ENCODE measurements at regions not wholly inside any gene's neighbourhood (a gene's known extent, or its start where the extent isn't known, plus 50 kb on each side); places are given as distances from the start of the nearest gene placed in this dataset.

- Histone ChIP-seq H3K4me1 (ENCODE audit: control insufficient read depth, insufficient read depth, low read length) (peaks cover 10% of the 10 kb centered on the region), H3K27me3 (ENCODE audit: control insufficient read depth, insufficient read depth, low read length) (no peaks in the 10 kb centered on the region), H3K9me3 (ENCODE audit: control insufficient read depth, insufficient read depth, low read depth, low read length) (no peaks in the 10 kb centered on the region), H3K4me3 (ENCODE audit: low read depth in 2 of 2, low read length in 2 of 2) (no peak overlapping the region), H3K36me3 (ENCODE audit: control insufficient read depth, insufficient read depth, low read length) (no peaks in the 10 kb centered on the region), H3K27ac (ENCODE audit: low read length) (peak overlapping the region; percentile 48; the same call in 1 of the 2 replicates)
- no TSS peak for BruUV-seq (replicated peaks)
- no peak for ATAC-seq
- no peak for TF ChIP-seq TCF7L2 (IDR thresholded peaks at IDR 0.05; ENCODE audit: low read depth, low read length)
- TF ChIP-seq SIN3A (IDR thresholded peaks at IDR 0.05; ENCODE audit: borderline replicate concordance, insufficient read depth, low read depth, low read length) = no peak
- TF ChIP-seq REST (IDR thresholded peaks at IDR 0.05; ENCODE audit: insufficient read depth in 1 of 2, low read depth in 2 of 2, low read length in 1 of 2) = no peak
- TF ChIP-seq POLR2AphosphoS5 (IDR thresholded peaks at IDR 0.05; ENCODE audit: low read depth, low read length) = no peak
- no peak for TF ChIP-seq CTCF (IDR thresholded peaks at IDR 0.05)
- ChIA-PET CTCF (no interaction called here), POLR2A (no interaction called here)
- in situ Hi-C loops (cut with HindIII; ENCODE audit: low pct_unique_long_range_greater_than_20kb, low sequenced_read_pairs) (no loop called here), intact Hi-C loops (cut with micrococcal nuclease; ENCODE audit: unreplicated experiment) (no loop called here)
- DNase-seq (ENCODE audit: low read depth, low spot score) = no peak
Measured at GRCh38 chr18:22031611-22032010, 137.8 kb upstream of the GATA6 start.

GRCh38 chr18:22032392-22032961, 136.9 kb upstream of the GATA6 start:
- H3K4me3 ChIP-seq (ENCODE audit: low read depth in 2 of 2, low read length in 2 of 2) = no peak overlapping the region
- no peaks in the 10 kb centered on the region for H3K36me3 ChIP-seq (ENCODE audit: control insufficient read depth, insufficient read depth, low read length)
- DNase-seq (ENCODE audit: low read depth, low spot score) (peak; percentile 88), ATAC-seq (peak; percentile 99)
- CTCF ChIA-PET = no interaction called here
- in situ Hi-C loops (cut with HindIII; ENCODE audit: low pct_unique_long_range_greater_than_20kb, low sequenced_read_pairs) (no loop called here), intact Hi-C loops (cut with micrococcal nuclease; ENCODE audit: unreplicated experiment) (no loop called here)
- no TSS peak for BruUV-seq (replicated peaks)
- TF ChIP-seq CTCF (IDR thresholded peaks at IDR 0.05) = no peak
- TF ChIP-seq REST (IDR thresholded peaks at IDR 0.05; ENCODE audit: insufficient read depth in 1 of 2, low read depth in 2 of 2, low read length in 1 of 2) = no peak
- POLR2A ChIA-PET = no interaction called here
- peaks cover 10% of the 10 kb centered on the region for H3K4me1 ChIP-seq (ENCODE audit: control insufficient read depth, insufficient read depth, low read length)
- peak overlapping the region; percentile 51 for H3K27ac ChIP-seq (ENCODE audit: low read length)
- no peaks in the 10 kb centered on the region for H3K9me3 ChIP-seq (ENCODE audit: control insufficient read depth, insufficient read depth, low read depth, low read length)
- H3K27me3 ChIP-seq (ENCODE audit: control insufficient read depth, insufficient read depth, low read length) = no peaks in the 10 kb centered on the region

Data from Panc1 (cell line).